ENCODE measurements at regions not wholly inside any gene's neighbourhood (a gene's known extent, or its start where the extent isn't known, plus 50 kb on each side); places are given as distances from the start of the nearest gene placed in this dataset.

DNA sequence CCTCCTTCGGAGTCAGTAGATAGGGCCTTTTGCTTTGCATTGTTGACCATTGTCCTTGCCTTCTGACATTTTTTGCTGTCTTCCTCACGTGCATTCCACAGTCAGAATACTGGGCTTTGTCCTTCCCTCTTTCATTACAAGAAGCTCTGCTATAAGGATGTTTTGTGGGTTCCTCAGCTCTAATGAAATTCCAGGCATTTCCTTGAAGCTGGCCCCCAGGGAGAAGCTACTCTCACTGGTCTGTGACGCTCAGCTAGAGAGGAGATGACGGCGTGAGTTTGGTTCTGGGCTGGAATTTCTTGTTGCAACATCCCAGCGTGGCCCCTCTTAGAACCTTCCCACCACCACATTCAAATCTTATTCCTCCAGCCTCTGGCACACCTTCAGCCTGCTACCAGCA, 210.2 kb downstream of the TJP1 start:
- no peak for DNase-seq (ENCODE audit: low read depth in 2 of 3, low spot score in 2 of 3)

DNA sequence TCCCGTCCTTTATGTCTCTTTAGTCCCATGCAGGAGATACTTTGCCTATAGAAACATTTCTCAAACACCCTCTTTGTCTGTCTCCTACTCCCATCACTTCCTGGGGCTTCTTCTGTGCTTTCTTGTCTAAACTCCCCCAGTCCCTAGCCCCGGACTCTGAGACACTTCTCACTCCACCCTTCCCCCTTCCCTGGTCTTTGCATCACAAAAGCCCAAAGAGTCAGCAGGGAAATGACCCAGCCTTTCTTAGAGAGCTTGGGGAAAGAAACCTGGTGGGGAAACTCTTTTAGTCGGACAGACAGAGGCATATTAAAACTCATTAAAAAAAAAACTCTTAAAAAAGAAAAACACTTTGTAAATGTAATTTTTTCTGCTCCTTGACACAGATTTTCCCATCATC, 211.2 kb downstream of the TJP1 start:
- DNase-seq (ENCODE audit: low read depth in 2 of 3, low spot score in 2 of 3), result no peak

DNA sequence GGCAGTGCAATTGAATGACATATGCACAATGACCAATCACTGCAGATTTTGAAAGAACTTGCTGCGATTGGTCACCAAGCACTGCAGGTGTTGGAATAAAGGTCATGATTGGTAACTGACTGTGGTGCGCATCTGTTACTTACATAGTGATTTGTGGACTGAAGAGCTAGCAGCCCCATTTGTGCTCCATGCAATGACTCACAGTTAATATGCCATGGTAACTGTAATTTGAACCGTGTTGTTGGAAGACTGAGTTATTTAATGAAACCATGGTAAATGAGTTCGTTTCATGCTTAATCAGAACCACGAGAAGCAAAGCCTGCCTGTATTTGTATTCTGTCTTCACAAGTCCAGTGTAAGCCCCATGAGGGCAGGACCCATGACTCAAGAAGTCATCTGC, 220.5 kb downstream of the TJP1 start:
- DNase-seq (ENCODE audit: low read depth in 2 of 3, low spot score in 2 of 3), result no peak

DNA sequence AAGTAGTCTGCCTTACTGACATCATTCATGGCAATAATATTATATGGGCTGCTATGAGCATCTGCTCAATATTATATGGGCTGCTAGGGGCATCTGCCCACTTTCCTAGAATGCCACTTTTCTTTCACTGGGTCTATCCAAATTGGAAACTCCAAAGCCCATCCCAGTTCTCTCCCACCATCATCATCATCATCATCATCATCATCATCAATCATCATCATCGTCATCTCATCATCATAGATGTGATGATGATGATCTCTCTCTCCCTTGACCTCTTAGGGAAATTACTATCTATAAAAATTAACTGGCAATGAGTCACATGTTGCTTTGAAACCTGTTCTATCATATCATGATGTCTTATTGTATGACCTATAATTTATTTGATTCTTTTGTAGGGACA, 222.0 kb downstream of the TJP1 start:
- no peak for DNase-seq (ENCODE audit: low read depth in 2 of 3, low spot score in 2 of 3)

DNA sequence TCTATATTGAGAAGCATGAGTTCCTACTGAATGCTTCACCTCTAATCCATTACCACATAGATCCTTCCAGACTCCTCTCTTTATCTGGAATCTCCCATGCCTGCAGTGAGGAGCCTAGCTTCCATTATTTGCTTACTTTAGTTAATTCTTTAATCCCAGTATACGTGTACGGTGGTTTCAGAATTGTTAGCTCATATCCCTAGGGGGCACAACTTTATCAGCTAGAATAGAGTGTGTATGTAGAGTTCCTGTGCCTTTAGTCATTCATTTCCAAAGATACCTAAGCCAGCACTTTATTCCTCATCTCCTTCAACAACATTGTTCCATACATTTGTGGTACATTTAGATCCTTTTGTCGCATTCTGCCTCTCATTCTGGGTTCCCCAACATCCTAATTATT, 226.0 kb downstream of the TJP1 start:
- no peak for DNase-seq (ENCODE audit: low read depth in 2 of 3, low spot score in 2 of 3)

DNA sequence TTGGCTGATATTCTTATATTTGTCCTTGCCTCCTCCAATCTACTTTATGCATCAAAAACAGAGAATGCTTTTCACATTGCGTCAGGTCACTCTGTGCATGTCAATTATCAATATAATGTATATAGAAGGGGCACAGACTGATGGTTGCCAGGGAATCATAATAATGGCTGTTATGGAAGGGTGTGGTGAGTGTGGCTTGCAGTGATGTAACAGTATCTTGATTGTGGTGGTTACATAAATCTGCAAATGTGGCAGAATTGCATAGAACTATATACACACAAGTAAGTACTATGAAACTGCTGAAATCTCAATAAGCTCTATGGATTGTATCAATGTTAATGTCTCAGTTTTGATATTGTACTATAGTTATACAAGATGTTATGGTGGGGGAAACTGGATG, 228.6 kb downstream of the TJP1 start:
- no peak for DNase-seq (ENCODE audit: low read depth in 2 of 3, low spot score in 2 of 3)

DNA sequence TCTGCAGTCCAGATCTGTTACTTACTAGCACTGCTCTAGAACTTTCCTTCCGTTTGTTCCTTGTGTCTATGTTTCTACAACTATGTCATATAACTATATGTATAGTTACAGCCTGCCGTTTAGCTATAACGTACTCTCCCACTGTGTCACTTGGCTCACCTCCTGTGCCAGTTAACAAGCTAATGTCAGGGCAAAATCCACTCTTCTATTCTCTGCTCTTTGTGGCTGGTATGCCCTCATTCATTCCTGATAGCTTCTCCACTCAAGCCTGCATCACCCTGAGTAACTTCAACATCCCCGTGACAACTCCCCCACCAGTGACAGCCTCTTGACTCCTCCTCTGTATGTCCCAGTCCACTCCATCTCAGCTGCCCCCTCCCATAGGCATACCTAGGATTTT, 229.2 kb downstream of the TJP1 start:
- no peak for DNase-seq (ENCODE audit: low read depth in 2 of 3, low spot score in 2 of 3)

DNA sequence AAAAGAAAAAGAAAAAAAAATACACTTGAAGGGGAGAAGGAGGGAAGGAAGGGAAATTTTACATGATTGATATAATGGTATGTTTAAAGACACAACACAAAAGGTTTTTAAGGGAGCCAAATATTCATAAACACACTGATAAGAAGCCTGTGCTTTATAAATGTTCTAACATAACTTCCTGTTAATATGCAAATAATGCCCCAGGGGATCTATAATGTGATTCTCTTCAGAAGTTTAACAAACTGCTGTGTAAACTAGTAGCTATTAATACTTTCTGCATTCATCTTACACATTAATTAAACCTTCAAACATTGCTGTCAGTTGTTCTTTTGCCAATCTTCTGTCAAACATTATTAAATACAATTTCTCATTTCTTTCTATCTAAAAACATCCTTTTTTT, 231.6 kb downstream of the TJP1 start:
- DNase-seq (ENCODE audit: low read depth in 2 of 3, low spot score in 2 of 3), result no peak

DNA sequence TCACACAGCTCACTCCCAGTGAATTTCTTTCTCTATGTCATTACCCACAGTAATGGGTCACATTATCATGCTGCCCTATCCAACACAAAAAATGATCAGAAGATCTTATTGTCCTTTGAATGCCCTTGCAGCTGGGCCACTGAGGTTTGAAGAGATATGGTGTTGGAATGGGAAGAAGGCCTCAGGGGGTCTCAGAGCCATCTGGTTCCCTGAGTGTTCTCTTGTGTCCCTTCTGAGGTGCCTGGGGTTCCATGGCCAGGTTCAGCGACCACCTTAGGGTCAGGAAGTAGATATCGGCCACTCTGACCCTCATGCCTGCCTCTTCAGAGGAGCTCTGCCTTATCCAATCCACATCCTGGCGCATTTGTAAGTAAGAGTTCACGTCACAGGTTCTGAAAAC, 232.3 kb downstream of the TJP1 start:
- DNase-seq (ENCODE audit: low read depth in 2 of 3, low spot score in 2 of 3), result no peak

DNA sequence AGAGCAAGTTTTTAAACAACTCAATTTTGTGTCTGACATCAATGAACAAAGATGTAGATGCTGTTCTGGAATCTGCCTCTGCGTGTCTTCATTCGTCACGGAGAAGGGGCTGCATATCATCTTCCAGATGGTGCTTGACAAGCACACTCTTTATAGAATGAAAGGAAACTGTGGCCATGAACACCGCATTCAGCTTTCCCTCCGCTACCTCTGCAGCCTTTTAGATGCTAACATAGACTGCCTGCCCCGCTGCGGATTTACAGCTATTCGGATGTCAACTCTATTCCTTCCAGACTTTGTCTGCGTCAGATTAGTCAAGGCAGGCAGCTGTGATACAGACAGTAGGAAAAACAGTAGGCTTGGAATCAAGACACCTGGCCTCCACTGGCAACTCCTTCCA, 232.9 kb downstream of the TJP1 start:
- DNase-seq (ENCODE audit: low read depth in 2 of 3, low spot score in 2 of 3), result no peak

DNA sequence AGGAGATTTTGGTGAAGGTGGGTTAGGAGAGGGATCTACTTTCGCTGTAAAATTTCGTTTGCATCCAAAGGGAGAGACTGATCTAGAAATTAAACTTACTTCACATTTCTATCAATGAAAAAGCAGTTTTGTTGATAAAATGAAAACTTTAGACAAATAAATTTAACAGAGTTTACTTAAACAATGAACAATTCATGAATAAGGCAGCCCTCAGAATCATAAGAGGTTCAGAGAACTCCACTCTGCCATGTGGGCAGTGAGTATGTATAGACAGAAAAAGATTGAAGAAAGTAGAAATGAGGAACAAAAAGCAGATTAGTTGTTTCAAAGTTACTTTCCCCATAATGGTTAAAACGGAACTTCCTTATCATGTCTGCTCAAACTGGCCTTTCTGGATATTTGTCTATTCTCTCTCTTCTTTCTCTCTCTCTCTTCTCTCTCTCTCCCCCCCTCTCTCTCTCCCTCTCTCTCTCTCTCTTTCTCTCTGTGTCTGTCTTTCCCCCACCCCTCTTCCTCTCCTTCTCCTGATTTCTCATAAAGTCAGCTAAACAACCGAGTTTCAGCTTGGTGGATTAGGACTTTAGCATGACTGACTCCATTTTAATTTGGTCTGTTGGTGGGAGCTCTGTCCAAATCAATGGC, 248.9 kb downstream of the TJP1 start:
- peak in 1 of 3 donors; percentile 3 for DNase-seq (ENCODE audit: low read depth in 2 of 3, low spot score in 2 of 3)

DNA sequence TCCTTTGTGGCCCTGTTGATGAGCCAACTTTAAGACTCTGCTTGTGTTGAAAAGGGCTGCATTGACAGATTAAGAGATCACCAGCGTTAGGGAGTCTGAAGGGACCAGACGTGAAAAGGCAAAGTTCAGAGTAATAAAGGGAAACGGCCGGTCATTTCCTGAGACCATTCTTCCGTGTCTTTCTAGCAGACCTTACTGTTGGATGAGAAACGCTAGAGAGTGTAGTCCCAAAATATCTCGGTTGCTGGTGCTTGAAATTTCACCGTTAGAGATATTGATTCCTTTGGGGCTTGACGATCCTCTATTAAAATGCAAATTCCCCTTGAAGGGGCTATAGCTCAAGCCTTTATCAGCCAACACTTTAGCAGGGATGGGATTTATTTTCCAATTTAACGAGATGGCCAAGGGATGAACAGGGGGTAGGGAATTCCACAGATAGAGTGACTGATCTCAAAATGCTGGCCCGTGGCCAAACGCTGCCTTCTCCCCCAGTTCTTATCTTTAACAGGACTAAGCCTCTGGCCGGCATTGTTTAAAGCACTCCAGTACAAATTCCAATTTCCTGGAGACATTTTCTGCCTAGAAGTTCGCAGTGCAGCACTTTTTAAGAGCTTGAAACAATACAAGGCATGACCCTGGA, 250.4 kb downstream of the TJP1 start:
- DNase-seq (ENCODE audit: low read depth in 2 of 3, low spot score in 2 of 3), result peak in 1 of 3 donors; percentile 26

DNA sequence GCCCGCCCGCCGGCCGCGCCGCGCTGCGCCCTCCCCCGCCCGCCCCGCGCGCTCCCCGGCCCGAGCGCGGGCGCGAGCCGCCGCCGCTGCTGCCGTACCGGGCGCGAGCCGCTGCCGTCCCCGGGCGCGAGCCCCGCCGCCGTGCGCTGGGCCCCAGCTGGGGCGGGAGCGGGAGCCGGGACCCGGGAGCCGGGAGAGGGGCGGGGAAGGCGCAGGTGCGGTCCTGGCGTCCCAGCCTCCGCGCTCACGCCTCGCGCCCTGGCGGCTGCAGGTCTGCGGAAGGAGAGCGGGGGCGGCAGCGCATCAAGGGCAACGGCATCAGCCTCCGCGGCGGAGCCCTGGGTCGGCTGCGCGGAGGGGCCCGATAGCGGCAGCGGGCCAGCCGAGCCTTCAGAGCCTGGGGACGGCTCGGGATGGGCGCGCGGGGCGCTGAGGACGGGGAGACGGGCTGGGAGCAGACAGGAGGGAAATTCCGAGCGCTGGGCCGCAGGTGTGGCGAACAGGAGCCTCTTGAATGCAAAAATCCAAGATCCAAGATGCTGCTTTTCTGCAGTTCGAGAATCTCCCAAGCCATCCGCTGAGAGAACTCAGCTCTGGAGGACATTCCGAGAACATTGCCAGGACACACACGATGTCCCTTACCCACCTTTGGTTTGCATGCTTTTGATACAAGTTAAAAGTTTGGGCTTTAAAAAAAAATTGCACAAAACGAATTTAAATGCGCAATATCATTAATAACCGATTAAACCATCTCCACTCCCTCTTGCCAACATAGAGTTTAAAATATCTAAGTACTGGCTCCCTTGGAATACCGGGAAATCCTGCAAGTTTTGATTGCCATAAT, 251.1 kb downstream of the TJP1 start:
- peak in 2 of 3 donors; percentile 29 for DNase-seq (ENCODE audit: low read depth in 2 of 3, low spot score in 2 of 3)

DNA sequence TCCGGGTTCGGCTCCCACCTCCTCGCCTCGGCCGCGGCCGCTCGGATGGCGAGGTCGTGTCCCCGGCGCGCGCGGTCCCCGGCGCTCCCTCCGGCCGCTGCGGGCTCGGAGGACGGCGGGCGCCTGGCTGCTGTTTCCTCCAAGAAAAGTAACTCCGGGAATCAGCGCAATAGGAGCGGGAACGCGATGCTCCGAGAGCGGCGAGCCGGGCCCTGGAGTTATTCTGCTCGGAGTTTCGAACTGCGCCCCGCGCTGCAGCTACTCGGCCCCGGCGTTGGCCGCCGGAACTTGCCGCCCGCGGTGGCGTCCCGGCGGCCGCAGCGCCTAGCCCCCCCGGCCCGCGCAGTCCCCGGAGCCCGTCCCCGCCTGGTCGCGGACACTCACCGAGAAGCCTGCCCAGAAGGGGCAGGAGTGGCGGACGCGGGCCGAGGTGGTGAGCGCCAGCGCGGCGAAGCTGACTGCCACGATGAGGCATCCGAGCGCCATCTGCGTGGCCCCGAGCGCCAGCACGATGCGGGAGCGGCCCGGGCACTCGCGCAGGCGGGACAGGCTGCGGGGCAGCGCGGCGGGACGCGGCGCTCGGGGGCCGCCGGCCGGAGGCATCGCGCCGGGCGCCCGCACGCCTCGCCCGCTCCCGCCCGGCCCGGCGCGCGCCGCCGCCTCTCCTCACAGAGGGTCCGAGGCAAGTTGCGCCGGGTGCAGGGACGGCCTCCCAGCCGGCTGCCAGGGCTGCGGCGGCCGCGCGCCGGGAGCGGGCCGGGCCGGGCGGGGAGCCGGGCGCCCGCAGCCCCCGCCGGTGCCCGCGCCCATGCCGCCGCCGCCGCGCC, 251.9 kb downstream of the TJP1 start:
- DNase-seq (ENCODE audit: low read depth in 2 of 3, low spot score in 2 of 3), result peak in 2 of 3 donors; percentile 6 to 8

DNA sequence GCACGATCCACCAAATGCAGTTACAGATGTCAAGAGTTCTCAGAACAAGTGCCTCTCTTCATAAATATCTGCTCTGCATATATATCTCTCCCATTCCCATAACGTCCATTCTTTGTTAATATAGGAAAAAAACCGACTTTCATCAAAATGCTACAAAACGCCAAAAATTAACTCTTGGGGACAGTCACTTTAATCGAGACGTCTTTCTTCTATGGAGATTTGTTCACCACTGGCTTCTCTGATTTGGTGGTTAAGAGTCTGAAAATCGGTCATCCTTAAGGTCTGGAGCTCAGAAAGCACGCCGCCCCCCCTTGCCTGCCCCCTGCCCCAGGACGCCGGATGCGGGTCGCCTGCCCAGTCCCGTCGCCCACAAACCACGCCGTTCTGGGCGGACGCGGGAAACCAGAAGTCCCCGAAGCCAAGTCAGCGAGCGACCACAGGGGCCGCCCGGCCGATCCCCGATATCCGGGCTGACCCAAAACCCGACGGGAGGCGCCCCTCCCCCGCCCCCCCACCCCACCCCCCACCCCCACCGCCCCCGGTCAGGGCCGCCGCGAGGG, 252.7 kb downstream of the TJP1 start:
- peak in 2 of 3 donors; percentile 2 to 6 for DNase-seq (ENCODE audit: low read depth in 2 of 3, low spot score in 2 of 3)

DNA sequence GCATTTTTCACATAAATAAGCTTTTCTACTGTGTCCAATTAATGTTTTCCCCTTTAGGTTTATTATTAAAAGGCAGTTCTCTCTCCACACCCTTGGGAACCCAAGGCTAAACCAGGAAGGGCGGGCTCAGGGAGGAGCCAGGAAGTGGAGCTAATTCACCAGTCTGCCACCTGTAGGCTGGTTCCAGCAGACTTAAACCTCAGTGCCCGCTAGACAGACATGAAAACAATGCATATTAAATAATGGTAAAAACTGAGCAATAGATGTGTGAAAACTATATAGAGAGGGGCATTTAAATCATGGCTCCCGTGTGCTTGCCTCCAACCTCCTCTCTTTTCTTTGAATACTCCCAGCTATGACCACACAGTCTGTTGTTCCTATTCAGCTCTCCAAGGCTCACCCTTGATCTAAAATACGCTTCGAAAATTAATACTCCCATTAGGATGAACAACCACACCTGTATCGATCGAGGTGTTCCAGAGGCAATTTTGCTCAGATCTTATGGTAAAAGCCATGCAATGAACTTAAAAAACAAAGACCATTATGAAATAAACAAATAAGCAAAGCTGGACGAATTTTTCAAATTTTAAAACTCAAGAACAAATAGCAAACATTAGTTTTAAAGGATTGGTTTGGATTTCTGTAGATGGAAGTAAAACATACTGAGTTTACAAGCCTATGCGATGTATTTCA, 253.3 kb downstream of the TJP1 start:
- DNase-seq (ENCODE audit: low read depth in 2 of 3, low spot score in 2 of 3), result peak in 2 of 3 donors; percentile 24 to 29

DNA sequence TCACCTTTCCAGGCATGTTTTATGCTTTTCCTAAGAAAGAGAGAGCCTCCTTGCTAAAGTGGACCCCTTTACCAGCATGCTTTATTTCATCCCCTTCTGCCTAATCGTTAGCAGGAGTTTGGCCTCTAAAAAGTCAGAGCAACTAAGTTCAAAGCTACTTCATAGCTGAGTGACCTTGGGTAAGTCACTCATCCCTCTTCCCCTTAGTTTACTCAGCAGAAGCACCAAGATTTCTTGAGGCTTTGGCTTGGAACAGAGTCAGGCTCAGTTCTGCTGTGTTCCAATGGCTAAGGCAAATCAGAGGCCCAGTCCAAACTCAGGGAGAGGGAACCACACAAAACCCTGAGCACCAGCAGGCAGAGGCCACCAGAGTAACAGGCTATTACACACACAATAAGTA, 254.9 kb downstream of the TJP1 start:
- no peak for DNase-seq (ENCODE audit: low read depth in 2 of 3, low spot score in 2 of 3)

DNA sequence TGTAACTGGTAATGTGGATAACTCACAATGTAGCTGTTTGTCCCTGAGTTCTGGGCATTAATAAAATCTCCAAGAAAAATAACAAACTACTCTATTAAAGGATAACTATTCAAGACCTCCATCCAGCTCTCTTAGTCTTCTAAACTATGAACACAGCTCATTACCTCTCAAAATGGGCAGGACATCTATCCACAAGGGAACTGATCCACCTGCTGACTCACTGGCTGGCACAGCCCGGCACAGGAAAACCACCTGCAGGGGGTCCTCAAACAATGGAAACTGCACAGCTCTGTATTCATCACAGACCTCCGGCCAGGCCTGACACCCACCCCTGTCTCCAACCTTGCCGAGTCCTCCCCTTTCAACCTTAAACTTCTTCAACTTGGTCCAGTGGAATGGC, 255.4 kb downstream of the TJP1 start:
- DNase-seq (ENCODE audit: low read depth in 2 of 3, low spot score in 2 of 3), result no peak

DNA sequence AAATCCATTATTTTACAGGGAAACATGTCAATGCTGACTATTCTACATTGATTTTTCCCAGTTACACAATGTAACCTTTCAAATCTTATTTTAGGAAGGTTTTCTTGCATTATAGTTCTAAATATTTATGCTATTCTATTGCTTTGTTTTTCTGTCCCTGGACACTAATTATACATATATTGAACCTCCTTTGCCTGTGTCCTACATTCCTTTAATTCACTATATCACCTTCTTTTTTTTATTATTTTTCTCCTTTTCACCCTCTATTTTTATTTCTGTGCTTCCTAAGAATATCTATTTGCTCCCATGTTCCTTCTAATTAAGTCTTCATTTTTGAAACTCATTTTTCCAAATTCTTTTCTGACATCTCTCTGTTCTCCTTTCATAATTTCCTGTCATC, 259.2 kb downstream of the TJP1 start:
- no peak for DNase-seq (ENCODE audit: low read depth in 2 of 3, low spot score in 2 of 3)

DNA sequence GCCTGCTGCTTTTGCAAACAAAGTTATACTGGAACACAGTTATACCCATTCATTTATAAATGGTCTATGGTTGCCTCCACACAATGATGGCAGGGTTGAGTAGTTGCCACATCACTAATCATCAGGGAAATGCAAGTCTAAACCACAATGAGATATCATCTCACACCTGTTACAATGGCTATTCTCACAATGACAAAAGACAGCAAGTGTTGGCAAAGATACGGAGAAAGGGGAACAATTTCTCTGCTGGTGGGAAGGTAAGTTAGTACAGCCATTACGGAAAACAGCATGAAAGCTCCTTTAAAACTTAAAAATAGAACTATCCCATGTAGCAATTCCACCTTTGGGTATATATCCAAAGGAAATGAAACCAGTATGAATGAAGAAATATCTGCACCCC, 261.4 kb downstream of the TJP1 start:
- no peak for DNase-seq (ENCODE audit: low read depth in 2 of 3, low spot score in 2 of 3)
